IMR-90 (cell line): ENCODE measurements at regions not wholly inside any gene's neighbourhood (a gene's known extent, or its start where the extent isn't known, plus 50 kb on each side); places are given as distances from the start of the nearest gene placed in this dataset.

Experiments
- ATAC-seq: fragments of 200-7000 bp; cut with Tn5 transposase; 2 replicates; pipeline ENCODE4 v1.9.1; 2020; ENCODE audit warnings: low read depth, mild to moderate bottlenecking, moderate library complexity
- BruUV-seq: library from RNA; stranded (reverse); fragments of 400-500 nt; replicated peaks from 2 replicates; lab custom pipeline; 2021; lab: Mats Ljungman, UMichigan
- CTCF ChIA-PET: fragments of 300-600 bp; formaldehyde crosslinking; extraction: SDS; loops from one replicate; lab custom pipeline; 2021; ENCODE audit warnings: antibody characterized with exemption; lab: Yijun Ruan, JAX
- POLR2A ChIA-PET: fragments of 300-600 bp; sonication (Branson Sonifier 250); formaldehyde crosslinking; loops from one replicate; lab custom pipeline; 2022; ENCODE audit warnings: antibody characterized with exemption; ENCODE audit not compliant: unreplicated experiment; lab: Charles Lee
- DNase-seq: peaks from one replicate; pipeline ENCODE4 v3.0.0; 2013
- H2AFZ ChIP-seq: replicated peaks from 2 replicates; pipeline ENCODE3; 2013; ENCODE audit warnings: low read length, mild to moderate bottlenecking; ENCODE audit not compliant: poor library complexity
- H2AK5ac ChIP-seq: 2 replicates; pipeline ENCODE4 v1.6.1; 2013; ENCODE audit warnings: low read depth, low read length, inconsistent platforms
- H2AK9ac ChIP-seq: replicated peaks from 2 replicates; pipeline ENCODE3; 2013; ENCODE audit warnings: mild to moderate bottlenecking, low read depth, low read length, moderate library complexity; ENCODE audit not compliant: poor library complexity
- H2BK120ac ChIP-seq: 2 replicates; pipeline ENCODE4 v1.6.1; 2013; ENCODE audit warnings: low read depth, low read length, inconsistent platforms
- H2BK15ac ChIP-seq: 3 replicates; pipeline ENCODE4 v1.6.1; 2013; ENCODE audit warnings: low read depth, low read length, inconsistent platforms
- H2BK20ac ChIP-seq: 2 replicates; pipeline ENCODE4 v1.6.1; 2013; ENCODE audit warnings: low read depth, mild to moderate bottlenecking, inconsistent platforms, low read length, moderate library complexity
- H2BK5ac ChIP-seq: 2 replicates; pipeline ENCODE4 v1.6.1; 2013; ENCODE audit warnings: mild to moderate bottlenecking, low read depth, low read length, inconsistent platforms; ENCODE audit not compliant: poor library complexity, severe bottlenecking
- H3K14ac ChIP-seq: replicated peaks from 2 replicates; pipeline ENCODE4 v1.6.1; 2013; ENCODE audit warnings: low read depth, low read length, inconsistent platforms
- H3K18ac ChIP-seq: 2 replicates; pipeline ENCODE4 v1.6.1; 2013; ENCODE audit warnings: low read depth, low read length, control low read depth
- H3K23ac ChIP-seq: 2 replicates; pipeline ENCODE4 v1.6.1; 2013; ENCODE audit warnings: low read depth, low read length, inconsistent platforms
- H3K27ac ChIP-seq: 2 replicates; pipeline ENCODE4 v1.5.1; 2013; ENCODE audit warnings: mild to moderate bottlenecking, control low read depth, low read length; ENCODE audit not compliant: insufficient read depth
- H3K27me3 ChIP-seq: 2 replicates; pipeline ENCODE4 v1.6.1; 2013; ENCODE audit warnings: low read length; ENCODE audit not compliant: control insufficient read depth, insufficient read depth
- H3K36me3 ChIP-seq: 2 replicates; pipeline ENCODE4 v1.6.1; 2013; ENCODE audit warnings: low read length, mixed read lengths; ENCODE audit not compliant: control insufficient read depth, insufficient read depth
- H3K4ac ChIP-seq: 2 replicates; pipeline ENCODE4 v1.6.1; 2013; ENCODE audit warnings: low read depth, low read length, inconsistent platforms
- H3K4me1 ChIP-seq: 2 replicates; pipeline ENCODE4 v1.6.1; 2013; ENCODE audit warnings: low read length, mixed read lengths; ENCODE audit not compliant: control insufficient read depth, insufficient read depth
- H3K4me2 ChIP-seq: 2 replicates; pipeline ENCODE4 v1.6.1; 2013; ENCODE audit warnings: low read depth, mild to moderate bottlenecking, control low read depth, low read length, moderate library complexity
- H3K4me3 ChIP-seq: 2 replicates; pipeline ENCODE4 v1.5.1; 2013; ENCODE audit warnings: low read depth, mild to moderate bottlenecking, control low read depth, low read length, moderate library complexity; ENCODE audit not compliant: insufficient read depth
- H3K56ac ChIP-seq: 2 replicates; pipeline ENCODE4 v1.6.1; 2013; ENCODE audit warnings: low read length, inconsistent platforms; ENCODE audit not compliant: insufficient read depth; ENCODE audit errors: extremely low read depth
- H3K79me1 ChIP-seq, 2 experiments: 2 replicates each; pipeline ENCODE4 v1.6.1; 2013; ENCODE audit warnings: low read length in 2 of 2, inconsistent platforms in 1 of 2, low read depth in 1 of 2
- H3K9ac ChIP-seq: 2 replicates; pipeline ENCODE4 v1.6.1; 2013; ENCODE audit warnings: low read depth, low read length, control low read depth
- H3K9me1 ChIP-seq: 2 replicates; pipeline ENCODE4 v1.6.1; 2013; ENCODE audit warnings: low read length, inconsistent platforms; ENCODE audit not compliant: insufficient read depth
- H3K9me3 ChIP-seq: 2 replicates; pipeline ENCODE4 v1.6.1; 2013; ENCODE audit warnings: low read length; ENCODE audit not compliant: control insufficient read depth, insufficient read depth
- H4K20me1 ChIP-seq: 2 replicates; pipeline ENCODE4 v1.6.1; 2013; ENCODE audit warnings: low read length, inconsistent platforms; ENCODE audit not compliant: insufficient read depth
- H4K5ac ChIP-seq: 2 replicates; pipeline ENCODE4 v1.6.1; 2013; ENCODE audit warnings: mild to moderate bottlenecking, low read depth, low read length, control low read depth
- H4K8ac ChIP-seq, 2 experiments: 2 replicates each; pipeline ENCODE4 v1.6.1; 2013; ENCODE audit warnings: low read depth in 2 of 2, low read length in 2 of 2, control low read depth in 1 of 2, inconsistent platforms in 1 of 2
- H4K91ac ChIP-seq: 2 replicates; pipeline ENCODE4 v1.6.1; 2013; ENCODE audit warnings: low read depth, low read length, inconsistent platforms; ENCODE audit not compliant: insufficient read depth
- CEBPB ChIP-seq: IDR thresholded peaks from 2 replicates; pipeline ENCODE4 v1.6.1; 2012; ENCODE audit warnings: low read depth, low read length, improper control_type of control experiment
- POLR2A ChIP-seq: IDR thresholded peaks from 2 replicates; pipeline ENCODE4 v1.6.1; 2012; ENCODE audit warnings: mild to moderate bottlenecking, low read depth, low read length
- RFX5 ChIP-seq: IDR thresholded peaks from 2 replicates; pipeline ENCODE4 v1.8.0; 2012; ENCODE audit warnings: low read depth, mild to moderate bottlenecking, low read length, moderate library complexity
- USF2 ChIP-seq: fragments of 150-350 bp; IDR thresholded peaks from 2 replicates; pipeline ENCODE4 v1.6.1; 2017; ENCODE audit warnings: mild to moderate bottlenecking, antibody characterized with exemption, low read length, low read depth
- WGBS, 2 experiments: methylation state at CpG; one replicate each; pipeline versions ENCODE4 v1.1.5 to v1.1.7; 2013; ENCODE audit warnings: missing lambda C conversion rate in 2 of 2; ENCODE audit not compliant: insufficient read length in 1 of 2; ENCODE audit errors: extremely low coverage in 2 of 2; 5-methylcytosine and 5-hydroxymethylcytosine counted together
- dilution Hi-C: fragments of 300-500 bp; cut with HindIII; formaldehyde crosslinking; loops from one replicate; pipeline ENCODE4 v1.14.3; 2018; ENCODE audit warnings: low sequenced_read_pairs; ENCODE audit not compliant: unreplicated experiment
- in situ Hi-C: fragments of 300-500 bp; cut with MboI; formaldehyde crosslinking; loops from 3 replicates; pipeline ENCODE4 v1.14.3; 2019; ENCODE audit warnings: low sequenced_read_pairs, inconsistent platforms, mixed read lengths
- intact Hi-C: fragments of 100-400 bp; cut with micrococcal nuclease; formaldehyde crosslinking; loops from 2 replicates; pipeline ENCODE4 v1.10.0; 2022

- TF ChIP-seq POLR2A (no peak), RFX5 (no peak), CEBPB (no peak), USF2 (no peak)
- ChIA-PET CTCF (no interaction called here), POLR2A (no interaction called here)
- peaks cover 3% of the 10 kb centered on the region; the same call in 1 of the 2 replicates for H3K9me3 ChIP-seq
- H3K23ac ChIP-seq: no peak overlapping the region
- H3K4ac ChIP-seq: no peak overlapping the region
- ATAC-seq: no peak
- no peak overlapping the region for H3K9ac ChIP-seq
- in situ Hi-C loops: no loop called here
- H3K9me1 ChIP-seq: no peaks in the 10 kb centered on the region
- H2AK9ac ChIP-seq: no peak overlapping the region
- no peak overlapping the region for H3K14ac ChIP-seq
- H4K5ac ChIP-seq: no peak overlapping the region
- no CpG with 5 or more reads among the region's 1 CpG for WGBS, 2 experiments
- H4K8ac ChIP-seq: no peak overlapping the region
- H3K27ac ChIP-seq: no peak overlapping the region
- BruUV-seq: no TSS peak
- H3K4me3 ChIP-seq: no peak overlapping the region
- H2BK5ac ChIP-seq: no peak overlapping the region
- intact Hi-C loops: no loop called here
- H2BK20ac ChIP-seq: no peak overlapping the region
- H3K56ac ChIP-seq: no peak overlapping the region
- no peak overlapping the region for H2BK120ac ChIP-seq
- H3K18ac ChIP-seq: no peak overlapping the region
- no peak overlapping the region for H3K4me2 ChIP-seq
- no peaks in the 10 kb centered on the region for H3K27me3 ChIP-seq
- H3K4me1 ChIP-seq: no peaks in the 10 kb centered on the region
- H2BK15ac ChIP-seq: no peak overlapping the region
- H3K36me3 ChIP-seq: no peaks in the 10 kb centered on the region
- no peak overlapping the region for H2AFZ ChIP-seq
- H2AK5ac ChIP-seq: no peak overlapping the region
- no peak for DNase-seq
- no peaks in the 10 kb centered on the region for H3K79me1 ChIP-seq
- H4K91ac ChIP-seq: no peak overlapping the region
- dilution Hi-C loops: no loop called here
- H4K20me1 ChIP-seq: no peaks in the 10 kb centered on the region
Observed at GRCh38 chr12:118472940-118473339, 96.6 kb downstream of the SUDS3 start.
